ENCODE measurements at regions not wholly inside any gene's neighbourhood (a gene's known extent, or its start where the extent isn't known, plus 50 kb on each side); places are given as distances from the start of the nearest gene placed in this dataset.

- Mint-ChIP-seq H3K4me1 (no peaks in the 10 kb centered on the region), H3K4me3 (no peak overlapping the region), H3K36me3 (ENCODE audit: insufficient read depth in 1 of 3, low read depth in 3 of 3) (no peaks in the 10 kb centered on the region), H3K27me3 (ENCODE audit: low read depth) (no peaks in the 10 kb centered on the region), H3K27ac (no peak overlapping the region), H3K9me3 (no peaks in the 10 kb centered on the region)
- no peak for DNase-seq
- H3T11ph ChIP-seq (ENCODE audit: low read length), result no peak overlapping the region
- no peak overlapping the region for H3K14ac ChIP-seq (ENCODE audit: insufficient read depth, low read length)
- H4K8ac ChIP-seq (replicated peaks; ENCODE audit: insufficient read length, low read depth, low read length), result no peak overlapping the region
- no peak overlapping the region for H3K23ac ChIP-seq (ENCODE audit: insufficient read length, low read depth, low read length)
- no peaks in the 10 kb centered on the region for H3K23me2 ChIP-seq (ENCODE audit: insufficient read length, low read depth, low read length, poor library complexity, severe bottlenecking)
- no peak overlapping the region for H3K4ac ChIP-seq (ENCODE audit: low read depth, low read length)
- H3K9ac ChIP-seq (ENCODE audit: extremely low read depth, insufficient read length, low read length), result no peak overlapping the region
- TF ChIP-seq, protein P1, sequence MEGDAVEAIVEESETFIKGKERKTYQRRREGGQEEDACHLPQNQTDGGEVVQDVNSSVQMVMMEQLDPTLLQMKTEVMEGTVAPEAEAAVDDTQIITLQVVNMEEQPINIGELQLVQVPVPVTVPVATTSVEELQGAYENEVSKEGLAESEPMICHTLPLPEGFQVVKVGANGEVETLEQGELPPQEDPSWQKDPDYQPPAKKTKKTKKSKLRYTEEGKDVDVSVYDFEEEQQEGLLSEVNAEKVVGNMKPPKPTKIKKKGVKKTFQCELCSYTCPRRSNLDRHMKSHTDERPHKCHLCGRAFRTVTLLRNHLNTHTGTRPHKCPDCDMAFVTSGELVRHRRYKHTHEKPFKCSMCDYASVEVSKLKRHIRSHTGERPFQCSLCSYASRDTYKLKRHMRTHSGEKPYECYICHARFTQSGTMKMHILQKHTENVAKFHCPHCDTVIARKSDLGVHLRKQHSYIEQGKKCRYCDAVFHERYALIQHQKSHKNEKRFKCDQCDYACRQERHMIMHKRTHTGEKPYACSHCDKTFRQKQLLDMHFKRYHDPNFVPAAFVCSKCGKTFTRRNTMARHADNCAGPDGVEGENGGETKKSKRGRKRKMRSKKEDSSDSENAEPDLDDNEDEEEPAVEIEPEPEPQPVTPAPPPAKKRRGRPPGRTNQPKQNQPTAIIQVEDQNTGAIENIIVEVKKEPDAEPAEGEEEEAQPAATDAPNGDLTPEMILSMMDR (conservative IDR thresholded peaks at IDR 0.05), result no peak
- no peak overlapping the region for H4K5ac ChIP-seq (ENCODE audit: insufficient read length, low read depth, low read length)
- no peak overlapping the region for H2AK5ac ChIP-seq (ENCODE audit: insufficient read length, low read length)
- WGBS (ENCODE audit: extremely low coverage, insufficient read length, low lambda C conversion rate), result no CpG with 5 or more reads among the region's 5 CpGs
- no peak overlapping the region for H2BK20ac ChIP-seq (ENCODE audit: low read depth, low read length, poor library complexity, severe bottlenecking)
- H3K27me3 ChIP-seq (ENCODE audit: insufficient read depth, low read length), result no peaks in the 10 kb centered on the region
- H3K18ac ChIP-seq (ENCODE audit: insufficient read length, low read depth, low read length), result no peak overlapping the region
- no peaks in the 10 kb centered on the region for H3K79me2 ChIP-seq (ENCODE audit: insufficient read depth, low read length)
- no peak overlapping the region for H2BK15ac ChIP-seq (ENCODE audit: low read depth, low read length)
- H3K4me1 ChIP-seq (ENCODE audit: insufficient read depth, low read length), result no peaks in the 10 kb centered on the region
- no peak overlapping the region for H4K91ac ChIP-seq (ENCODE audit: insufficient read length, low read depth, low read length)
- no peaks in the 10 kb centered on the region for H3K9me3 ChIP-seq (ENCODE audit: control insufficient read depth, low read depth, low read length)
- no peak overlapping the region for H3K27ac ChIP-seq (ENCODE audit: insufficient read length, low read depth, low read length)
- no peak overlapping the region for H2BK12ac ChIP-seq (ENCODE audit: insufficient read length, low read depth, low read length)
- H3K56ac ChIP-seq (ENCODE audit: insufficient read length, low read depth, low read length), result no peak overlapping the region
- H4K20me1 ChIP-seq (ENCODE audit: control insufficient read depth, insufficient read depth, insufficient read length), result no peaks in the 10 kb centered on the region
- no peaks in the 10 kb centered on the region for H3K79me1 ChIP-seq (ENCODE audit: insufficient read depth, low read depth, low read length, poor library complexity, severe bottlenecking)
- no peak overlapping the region for H2BK5ac ChIP-seq (ENCODE audit: insufficient read length, low read length)
- H3K4me2 ChIP-seq (ENCODE audit: insufficient read depth, insufficient read length, low read length), result no peak overlapping the region
- no peak overlapping the region for H2AFZ ChIP-seq (ENCODE audit: low read length)
- no peak overlapping the region for H2BK120ac ChIP-seq (ENCODE audit: low read depth, low read length, poor library complexity, severe bottlenecking)
Measured at GRCh38 chr2:16452123-16452522, 213.5 kb downstream of the CYRIA start.

Measured in H9 (cell line).